DMS153 treated with DMSO at 0.1 percent for 48 hours (cell line): ENCODE measurements at regions not wholly inside any gene's neighbourhood (a gene's known extent, or its start where the extent isn't known, plus 50 kb on each side); places are given as distances from the start of the nearest gene placed in this dataset.

ENCODE experiments used
- DNase-seq: peaks from one replicate; lab custom pipeline; 2025; ENCODE audit not compliant: unreplicated experiment; lab: John Stamatoyannopoulos, UW

DNA sequence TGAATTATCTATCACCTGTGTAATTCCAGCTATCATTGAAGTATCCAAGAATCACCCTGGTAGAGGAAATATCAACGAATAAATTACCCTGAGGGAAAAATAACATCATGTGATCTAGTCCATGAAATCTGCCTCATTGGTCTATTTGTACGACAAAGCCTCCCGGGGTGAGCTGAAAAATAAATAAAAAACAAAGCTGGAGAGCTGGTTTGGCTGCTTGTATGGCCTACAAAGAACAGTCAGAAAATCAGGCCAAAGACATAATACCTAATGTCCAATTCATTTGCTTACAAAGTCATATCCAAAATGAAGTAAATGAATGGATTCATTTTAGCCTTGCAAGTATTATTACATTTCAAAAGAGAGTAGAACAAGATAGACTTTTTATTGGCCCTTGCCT, 449.9 kb downstream of the KLF12 start:
- peak; percentile 18 for DNase-seq

DNA sequence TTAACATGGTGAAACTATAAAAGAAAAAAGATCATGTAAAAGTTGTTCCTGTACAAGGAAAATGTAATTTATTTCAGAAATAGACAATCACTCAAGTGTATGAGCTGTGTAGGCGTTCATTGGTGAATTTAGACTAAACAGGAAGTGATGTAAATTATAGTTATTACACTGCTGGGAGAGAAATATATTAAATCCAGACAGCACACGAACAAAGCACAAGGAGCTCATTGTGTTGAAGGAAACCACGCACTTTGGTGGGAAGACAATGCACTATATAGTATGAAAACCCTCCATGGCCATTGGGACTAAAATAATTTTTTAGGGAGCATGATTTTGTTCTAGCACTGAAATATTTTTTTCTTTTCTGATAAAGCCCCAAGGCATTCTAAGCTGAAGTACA, 450.5 kb downstream of the KLF12 start:
- DNase-seq, result no peak

DNA sequence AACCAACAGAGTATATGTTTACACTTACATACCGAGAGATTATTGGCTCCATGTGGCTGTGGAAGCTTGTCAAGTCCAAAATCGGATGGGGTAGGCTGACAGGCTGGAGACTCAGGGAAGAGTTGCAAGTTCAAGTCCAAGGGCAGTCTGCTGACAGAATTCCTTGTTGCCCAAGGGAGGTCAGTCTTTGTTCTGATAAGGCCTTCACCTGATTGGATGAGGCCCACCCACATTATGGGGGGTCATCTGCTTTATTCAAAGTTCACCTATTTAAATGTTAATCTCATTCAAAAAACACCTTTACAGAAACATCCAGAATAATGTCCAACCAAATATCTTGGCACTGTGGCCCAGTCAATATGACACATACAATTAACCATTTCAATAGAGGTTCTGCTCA, 452.4 kb downstream of the KLF12 start:
- DNase-seq, result no peak

DNA sequence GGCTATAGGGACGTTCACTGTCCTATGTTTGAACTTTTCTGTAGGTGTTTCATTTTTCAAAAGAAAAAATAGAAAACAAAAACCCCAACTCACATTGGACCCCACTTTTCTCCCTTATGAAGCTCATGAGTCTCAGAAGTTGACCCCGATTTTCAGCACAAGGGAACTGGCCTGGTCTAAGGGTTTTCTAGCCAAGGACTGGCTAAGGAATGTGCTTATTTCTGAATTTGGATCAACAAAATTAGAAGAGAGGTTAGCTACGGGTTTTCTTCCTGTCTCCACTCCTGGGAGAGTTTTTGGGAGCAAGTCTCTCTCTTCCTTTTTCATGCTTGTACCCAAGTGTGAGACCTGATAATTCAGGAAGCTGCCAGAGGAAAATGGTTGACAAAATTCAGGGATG, 453.2 kb downstream of the KLF12 start:
- DNase-seq, result no peak

GRCh38 chr13:73677048-73677601, 457.1 kb downstream of the KLF12 start:
- DNase-seq, result peak; percentile 43

GRCh38 chr13:73676550-73677047, 457.6 kb downstream of the KLF12 start:
- no peak for DNase-seq

DNA sequence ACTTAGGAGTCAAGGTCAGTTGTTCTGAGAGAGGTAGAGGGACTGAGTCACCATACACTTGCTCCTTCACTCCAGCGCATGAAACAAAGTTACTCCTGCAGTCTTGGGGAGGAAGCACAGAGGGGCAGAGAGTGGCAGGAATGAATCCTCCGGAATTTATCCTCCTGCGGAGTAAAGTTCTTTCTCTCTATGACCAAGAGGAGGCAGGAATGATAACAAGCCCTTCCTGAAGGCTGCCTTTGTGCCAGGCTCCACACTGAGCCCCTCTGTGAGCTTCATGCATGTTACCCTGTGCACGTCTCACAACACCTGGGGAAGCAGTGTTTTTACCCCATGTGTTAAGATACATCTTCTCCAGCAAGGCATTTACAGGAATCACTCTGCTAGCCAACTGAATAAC, 458.4 kb downstream of the KLF12 start:
- no peak for DNase-seq

DNA sequence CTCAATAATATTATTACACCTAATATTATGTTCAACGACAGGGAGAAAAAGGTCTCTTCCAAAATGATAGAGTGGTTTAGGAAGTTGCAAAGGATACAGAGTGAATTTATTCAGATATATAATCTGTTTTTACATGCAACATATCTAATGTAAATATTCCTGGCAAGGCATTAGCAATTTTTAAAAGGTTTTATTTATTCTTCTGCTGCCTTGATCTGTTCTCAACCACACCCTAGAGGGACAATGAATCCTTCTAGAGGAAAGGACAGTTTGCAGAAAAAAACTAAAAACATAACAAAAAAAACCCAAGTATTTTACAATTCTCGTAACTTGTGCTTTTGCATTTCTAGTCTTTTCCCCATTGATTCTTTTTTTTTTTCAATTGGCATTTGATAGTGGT, 459.6 kb downstream of the KLF12 start:
- no peak for DNase-seq

GRCh38 chr13:73673931-73674330, 460.3 kb downstream of the KLF12 start:
- DNase-seq, result no peak

DNA sequence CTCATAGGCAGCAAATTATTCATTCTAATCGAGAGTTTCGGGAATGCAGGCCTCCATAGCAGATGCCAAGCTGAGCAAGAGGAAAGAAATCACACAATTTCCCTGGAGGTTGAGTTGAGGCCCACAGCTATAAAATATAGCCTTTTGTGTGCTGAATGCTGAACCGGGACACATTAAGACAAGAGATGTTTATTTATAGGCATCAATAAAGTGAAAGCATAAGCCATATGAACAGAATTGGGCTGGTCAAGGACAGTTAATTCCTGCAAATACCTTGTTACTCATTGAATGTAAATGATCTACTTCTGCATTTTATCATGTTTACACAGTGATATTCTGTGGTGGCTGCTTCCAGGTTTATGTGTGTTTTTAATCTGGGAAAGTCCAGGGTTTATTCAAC, 461.7 kb downstream of the KLF12 start:
- DNase-seq, result peak; percentile 97

DNA sequence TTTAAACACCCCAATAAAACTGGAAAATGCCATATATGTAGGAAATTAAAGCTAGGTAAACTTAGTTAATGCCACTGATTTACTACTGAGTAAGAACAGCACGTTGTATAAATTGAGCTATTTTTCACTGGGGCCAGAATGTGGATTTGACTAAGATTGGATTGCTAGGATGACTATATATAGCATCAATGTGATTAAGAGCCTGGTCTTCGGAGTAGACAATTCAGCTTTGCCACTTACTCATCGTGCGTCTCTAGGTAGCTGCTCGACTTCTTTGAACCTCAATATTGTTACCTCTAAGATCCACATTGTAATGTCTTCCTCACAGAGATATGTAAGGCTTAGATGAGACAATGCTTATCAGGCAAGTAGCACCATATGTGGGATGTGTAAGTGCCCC, 462.5 kb downstream of the KLF12 start:
- no peak for DNase-seq

GRCh38 chr13:73671011-73671410, 463.2 kb downstream of the KLF12 start:
- no peak for DNase-seq

- DNase-seq, result no peak
These were observed 466.4 kb downstream of the KLF12 start for GRCh38 chr13:73667756-73668155.

DNA sequence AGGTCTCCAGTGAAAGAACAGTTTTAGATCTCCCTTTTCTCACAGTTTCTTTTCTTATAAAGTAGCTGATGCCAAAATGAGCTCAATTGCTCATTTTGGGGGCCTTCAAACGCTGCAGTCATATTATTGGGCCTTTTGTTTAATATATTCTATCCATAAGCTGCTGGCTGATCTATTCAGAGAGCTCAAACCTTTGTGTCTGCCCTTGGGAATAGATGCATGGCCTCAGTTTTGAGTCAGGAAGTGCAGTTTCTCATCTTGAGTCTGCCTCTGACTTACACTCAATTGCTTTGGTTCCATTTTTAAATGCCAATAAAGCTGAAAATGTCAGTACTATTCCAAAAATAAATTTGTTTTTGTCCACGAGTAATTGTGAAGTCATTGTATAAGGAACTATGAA, 468.9 kb downstream of the KLF12 start:
- DNase-seq, result no peak

DNA sequence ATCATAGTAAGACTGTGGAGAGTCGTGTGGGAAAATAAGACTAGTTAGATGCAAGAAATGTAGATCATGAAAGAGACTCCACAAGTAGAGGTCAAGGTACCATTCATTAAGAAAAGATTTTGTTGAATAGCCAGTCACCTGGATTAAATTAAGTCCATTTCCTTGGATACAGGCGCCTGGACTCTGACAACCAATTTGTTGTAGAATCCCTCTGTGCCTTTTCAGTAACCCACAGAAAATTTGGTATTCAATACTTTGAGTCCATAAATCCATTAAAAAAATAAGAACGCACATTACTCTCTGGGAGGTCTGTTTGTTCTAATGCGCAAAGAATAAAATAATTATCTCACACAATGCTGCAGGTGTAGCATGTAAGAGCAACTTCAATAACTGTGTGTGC, 469.4 kb downstream of the KLF12 start:
- DNase-seq, result no peak

GRCh38 chr13:73662833-73663232, 471.4 kb downstream of the KLF12 start:
- no peak for DNase-seq

DNA sequence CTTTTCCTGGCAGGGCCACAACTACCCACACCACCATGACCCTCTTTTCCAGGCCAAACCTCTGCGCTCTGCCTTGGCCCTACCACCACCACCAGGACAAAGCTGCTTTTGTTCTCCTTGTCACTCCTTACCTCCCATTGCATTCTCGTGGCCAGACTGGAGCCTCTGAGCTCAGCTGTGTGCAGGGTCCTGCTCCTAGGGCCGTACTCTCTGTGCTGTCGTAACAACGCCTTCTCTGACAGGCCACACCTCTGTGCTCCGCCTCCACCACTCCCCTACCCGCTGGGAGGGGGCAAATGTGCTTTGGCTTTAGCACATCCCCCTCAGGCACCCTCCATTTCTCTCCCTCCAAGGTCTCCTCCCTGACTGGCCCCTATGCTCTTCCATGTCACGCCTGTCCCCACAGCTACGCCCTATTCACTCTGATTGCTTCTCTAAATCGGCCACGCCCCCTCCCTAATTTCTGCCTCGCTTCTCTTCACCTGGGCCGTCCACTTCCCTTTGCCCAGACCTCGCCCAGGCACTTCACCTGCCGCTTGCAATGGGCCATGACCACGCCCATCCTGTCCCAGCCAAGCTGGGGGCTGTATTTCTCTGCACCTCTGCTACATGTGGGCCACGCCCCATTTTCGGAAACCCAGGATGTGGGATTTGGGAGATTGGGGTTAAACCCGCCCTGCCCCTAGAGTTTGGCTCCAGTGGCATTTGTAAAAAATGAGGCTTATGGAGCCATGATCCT, 472.3 kb downstream of the KLF12 start:
- DNase-seq, result no peak

- no peak for DNase-seq
These were observed 473.1 kb downstream of the KLF12 start for GRCh38 chr13:73661066-73661465.

GRCh38 chr13:73658639-73659038, 475.6 kb downstream of the KLF12 start:
- DNase-seq, result no peak

- DNase-seq, result no peak
These were observed 476.2 kb downstream of the KLF12 start for GRCh38 chr13:73657821-73658540.

- DNase-seq, result no peak
These were observed 477.3 kb downstream of the KLF12 start for GRCh38 chr13:73656863-73657262.

- no peak for DNase-seq
These were observed 480.5 kb downstream of the KLF12 start for GRCh38 chr13:73653688-73654087.
